H1 (cell line): ENCODE measurements at regions not wholly inside any gene's neighbourhood (a gene's known extent, or its start where the extent isn't known, plus 50 kb on each side); places are given as distances from the start of the nearest gene placed in this dataset.

Source experiments
- TF ChIP-seq, protein P1 (sequence below): IDR thresholded peaks from 2 replicates; pipeline ENCODE4 v1.6.1; 2012; ENCODE audit warnings: low read length, inconsistent platforms
- TF ChIP-seq, protein P2 (sequence below), 3 experiments: IDR thresholded peaks; 1 replicate in 2 of 3; 2 replicates in 1 of 3; pipeline versions ENCODE4 v1.5.1 to v1.6.1; 2011; ENCODE audit warnings: low read length in 3 of 3, mild to moderate bottlenecking in 3 of 3, inconsistent platforms in 2 of 3, low read depth in 1 of 3, moderate library complexity in 1 of 3; ENCODE audit not compliant: insufficient read depth in 1 of 3; ENCODE audit errors: control extremely low read depth in 1 of 3

DNA sequence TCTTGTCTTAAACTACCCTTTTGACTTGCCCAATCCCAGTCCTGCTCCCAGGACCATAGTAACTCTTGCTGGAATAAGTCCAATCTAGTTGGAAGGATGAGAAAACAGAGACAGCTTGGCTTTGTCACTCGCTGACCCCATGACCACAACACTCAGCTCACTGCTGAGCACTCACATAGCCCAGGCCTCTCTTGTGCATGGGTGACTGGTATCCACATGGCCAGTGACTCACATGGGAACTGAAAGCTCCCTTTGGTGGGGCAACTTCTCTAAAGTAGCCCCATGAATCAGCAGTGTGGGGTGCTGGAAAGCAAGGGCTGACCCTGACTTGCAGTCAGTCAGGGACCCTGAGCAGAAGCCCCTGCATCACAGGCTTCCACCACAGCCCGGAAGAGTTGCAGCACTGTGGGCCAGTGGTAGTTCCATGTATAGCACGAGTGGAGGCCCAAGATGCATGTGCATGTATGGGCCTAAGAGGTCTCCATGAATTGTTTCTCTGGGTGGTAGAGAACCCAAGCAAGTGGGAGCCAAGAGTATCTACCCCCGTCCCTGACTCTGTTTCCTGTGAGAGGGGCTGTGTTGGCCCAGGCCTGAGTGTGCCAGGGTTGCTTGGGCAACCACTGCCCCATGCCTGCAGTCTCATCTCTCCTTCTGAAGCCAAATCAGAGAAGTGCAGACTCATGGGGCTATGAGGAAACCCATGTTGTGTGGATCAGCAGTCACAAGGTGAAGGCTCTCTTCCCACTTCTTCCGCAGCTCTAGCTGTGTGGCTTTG lies 62.1 kb upstream of the XCR1 start (continued):
- TF ChIP-seq, protein P1, sequence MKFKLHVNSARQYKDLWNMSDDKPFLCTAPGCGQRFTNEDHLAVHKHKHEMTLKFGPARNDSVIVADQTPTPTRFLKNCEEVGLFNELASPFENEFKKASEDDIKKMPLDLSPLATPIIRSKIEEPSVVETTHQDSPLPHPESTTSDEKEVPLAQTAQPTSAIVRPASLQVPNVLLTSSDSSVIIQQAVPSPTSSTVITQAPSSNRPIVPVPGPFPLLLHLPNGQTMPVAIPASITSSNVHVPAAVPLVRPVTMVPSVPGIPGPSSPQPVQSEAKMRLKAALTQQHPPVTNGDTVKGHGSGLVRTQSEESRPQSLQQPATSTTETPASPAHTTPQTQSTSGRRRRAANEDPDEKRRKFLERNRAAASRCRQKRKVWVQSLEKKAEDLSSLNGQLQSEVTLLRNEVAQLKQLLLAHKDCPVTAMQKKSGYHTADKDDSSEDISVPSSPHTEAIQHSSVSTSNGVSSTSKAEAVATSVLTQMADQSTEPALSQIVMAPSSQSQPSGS = no peak
- TF ChIP-seq, protein P2, sequence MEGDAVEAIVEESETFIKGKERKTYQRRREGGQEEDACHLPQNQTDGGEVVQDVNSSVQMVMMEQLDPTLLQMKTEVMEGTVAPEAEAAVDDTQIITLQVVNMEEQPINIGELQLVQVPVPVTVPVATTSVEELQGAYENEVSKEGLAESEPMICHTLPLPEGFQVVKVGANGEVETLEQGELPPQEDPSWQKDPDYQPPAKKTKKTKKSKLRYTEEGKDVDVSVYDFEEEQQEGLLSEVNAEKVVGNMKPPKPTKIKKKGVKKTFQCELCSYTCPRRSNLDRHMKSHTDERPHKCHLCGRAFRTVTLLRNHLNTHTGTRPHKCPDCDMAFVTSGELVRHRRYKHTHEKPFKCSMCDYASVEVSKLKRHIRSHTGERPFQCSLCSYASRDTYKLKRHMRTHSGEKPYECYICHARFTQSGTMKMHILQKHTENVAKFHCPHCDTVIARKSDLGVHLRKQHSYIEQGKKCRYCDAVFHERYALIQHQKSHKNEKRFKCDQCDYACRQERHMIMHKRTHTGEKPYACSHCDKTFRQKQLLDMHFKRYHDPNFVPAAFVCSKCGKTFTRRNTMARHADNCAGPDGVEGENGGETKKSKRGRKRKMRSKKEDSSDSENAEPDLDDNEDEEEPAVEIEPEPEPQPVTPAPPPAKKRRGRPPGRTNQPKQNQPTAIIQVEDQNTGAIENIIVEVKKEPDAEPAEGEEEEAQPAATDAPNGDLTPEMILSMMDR (IDR thresholded peaks at IDR 0.05; ENCODE audit: control extremely low read depth in 1 of 3, insufficient read depth in 1 of 3, low read depth in 1 of 3, low read length in 3 of 3) = no peak
